H1 (cell line): ENCODE measurements at regions not wholly inside any gene's neighbourhood (a gene's known extent, or its start where the extent isn't known, plus 50 kb on each side); places are given as distances from the start of the nearest gene placed in this dataset.

Experiments
- CTCF ChIA-PET: fragments of 300-600 bp; sonication (Branson Sonifier 250); formaldehyde crosslinking; loops from one replicate; lab custom pipeline; 2021; ENCODE audit not compliant: partially characterized antibody; lab: Charles Lee
- POLR2A ChIA-PET: fragments of 300-600 bp; sonication (Branson Sonifier 250); formaldehyde crosslinking; loops from one replicate; lab custom pipeline; 2021; ENCODE audit warnings: inconsistent platforms; ENCODE audit not compliant: partially characterized antibody; lab: Charles Lee
- DNase-seq, 2 experiments: peaks; one replicate each; pipeline versions ENCODE4 v3.0.0 to v3.0.0-alpha.2; 2010 to 2022; ENCODE audit warnings: low spot score in 2 of 2, low read depth in 1 of 2, mixed read lengths in 1 of 2
- FAIRE-seq: peaks from 2 replicates; lab custom pipeline; 2011; peaks lifted over from hg19 to GRCh38; lab: Jason Lieb, UNC
- H2AFZ ChIP-seq: 2 replicates; pipeline ENCODE4 v1.8.1; 2012; ENCODE audit warnings: low read length, inconsistent platforms
- H2AK5ac ChIP-seq: 2 replicates; pipeline ENCODE4 v1.6.1; 2013; ENCODE audit warnings: low read depth, low read length
- H2BK120ac ChIP-seq: replicated peaks from 2 replicates; pipeline ENCODE3; 2013; ENCODE audit warnings: low read depth, low read length, inconsistent platforms
- H2BK12ac ChIP-seq: 2 replicates; pipeline ENCODE4 v1.6.1; 2013; ENCODE audit warnings: low read depth, low read length
- H2BK15ac ChIP-seq: 2 replicates; pipeline ENCODE4 v1.6.1; 2013; ENCODE audit warnings: low read length
- H2BK20ac ChIP-seq: 2 replicates; pipeline ENCODE4 v1.6.1; 2013; ENCODE audit warnings: low read length
- H2BK5ac ChIP-seq: 2 replicates; pipeline ENCODE4 v1.6.1; 2013; ENCODE audit warnings: low read depth, low read length
- H3K14ac ChIP-seq: 2 replicates; pipeline ENCODE4 v1.6.1; 2013; ENCODE audit warnings: inconsistent platforms; ENCODE audit not compliant: insufficient read length
- H3K18ac ChIP-seq: 2 replicates; pipeline ENCODE4 v1.6.1; 2013; ENCODE audit warnings: low read length; ENCODE audit errors: extremely low read depth
- H3K23ac ChIP-seq: 2 replicates; pipeline ENCODE4 v1.6.1; 2013; ENCODE audit warnings: inconsistent platforms; ENCODE audit not compliant: insufficient read length
- H3K23me2 ChIP-seq: 2 replicates; pipeline ENCODE4 v1.6.1; 2013; ENCODE audit warnings: low read depth, low read length
- H3K27ac ChIP-seq: 2 replicates; pipeline ENCODE4 v1.6.1; 2011; ENCODE audit warnings: low read depth, low read length, inconsistent platforms
- H3K27me3 ChIP-seq, 4 experiments: replicated peaks in 1 of 4; 1 replicate in 1 of 4; 2 replicates in 3 of 4; pipeline versions ENCODE4 v1.6.1 to v1.8.1; 2011 to 2013; ENCODE audit warnings: low read length in 3 of 4, mild to moderate bottlenecking in 3 of 4, inconsistent platforms in 2 of 4, mixed read lengths in 2 of 4, moderate library complexity in 1 of 4; ENCODE audit not compliant: control insufficient read depth in 3 of 4, insufficient read depth in 3 of 4; ENCODE audit errors: extremely low read depth in 1 of 4
- H3K36me3 ChIP-seq, 4 experiments: 2 replicates each; pipeline versions ENCODE4 v1.6.1 to v1.8.1; 2011 to 2013; ENCODE audit warnings: mild to moderate bottlenecking in 4 of 4, low read length in 3 of 4, moderate library complexity in 2 of 4, control low read depth in 1 of 4, inconsistent platforms in 1 of 4; ENCODE audit not compliant: insufficient read depth in 4 of 4, control insufficient read depth in 2 of 4
- H3K4ac ChIP-seq: replicated peaks from 2 replicates; pipeline ENCODE3; 2013; ENCODE audit warnings: low read length, low read depth, mixed read lengths, inconsistent platforms; ENCODE audit not compliant: insufficient read length
- H3K4me1 ChIP-seq, 4 experiments: replicated peaks in 1 of 4; 1 replicate in 1 of 4; 2 replicates in 3 of 4; pipeline versions ENCODE4 v1.6.1 to v1.8.1; 2011 to 2013; ENCODE audit warnings: low read length in 3 of 4, inconsistent platforms in 2 of 4, mixed read lengths in 1 of 4; ENCODE audit not compliant: insufficient read depth in 4 of 4, control insufficient read depth in 3 of 4
- H3K4me2 ChIP-seq, 2 experiments: 2 replicates each; pipeline versions ENCODE4 v1.6.1 to v1.8.1; 2011 to 2013; ENCODE audit warnings: low read depth in 2 of 2, low read length in 2 of 2, control low read depth in 1 of 2, inconsistent platforms in 1 of 2, mild to moderate bottlenecking in 1 of 2; ENCODE audit not compliant: insufficient read depth in 1 of 2
- H3K4me3 ChIP-seq, 4 experiments: fragments of 200-600, 300-600 bp in 1 of 4; sonication (generic), shearing (Covaris generic), sonication (Bioruptor Twin) in 1 of 4; 2 replicates each; pipeline versions ENCODE4 v1.5.1 to v1.8.1; 2011 to 2016; ENCODE audit warnings: low read length in 4 of 4, low read depth in 3 of 4, control low read depth in 2 of 4, inconsistent platforms in 2 of 4, mild to moderate bottlenecking in 2 of 4, mixed read lengths in 1 of 4, moderate library complexity in 1 of 4; ENCODE audit not compliant: insufficient read depth in 2 of 4; ENCODE audit errors: extremely low read depth in 1 of 4
- H3K56ac ChIP-seq: replicated peaks from 2 replicates; pipeline ENCODE3; 2013; ENCODE audit warnings: low read depth, mild to moderate bottlenecking, mixed read lengths, low read length, inconsistent platforms; ENCODE audit not compliant: insufficient read length
- H3K79me1 ChIP-seq: 2 replicates; pipeline ENCODE4 v1.6.1; 2013; ENCODE audit warnings: low read depth, low read length, control low read depth
- H3K79me2 ChIP-seq, 2 experiments: 2 replicates each; pipeline versions ENCODE4 v1.6.1 to v1.8.1; 2012 to 2013; ENCODE audit warnings: low read length in 2 of 2, mild to moderate bottlenecking in 2 of 2, inconsistent platforms in 1 of 2; ENCODE audit not compliant: insufficient read depth in 2 of 2, control insufficient read depth in 1 of 2
- H3K9ac ChIP-seq, 4 experiments: replicated peaks in 1 of 4; 1 replicate in 1 of 4; 2 replicates in 3 of 4; pipeline versions ENCODE4 v1.6.1 to v1.8.1; 2011 to 2013; ENCODE audit warnings: low read depth in 3 of 4, low read length in 3 of 4, control low read depth in 2 of 4, mild to moderate bottlenecking in 2 of 4, moderate library complexity in 2 of 4, inconsistent platforms in 1 of 4; ENCODE audit errors: extremely low read depth in 1 of 4
- H3K9me3 ChIP-seq, 2 experiments: 2 replicates each; pipeline versions ENCODE4 v1.6.1 to v1.8.1; 2012 to 2013; ENCODE audit warnings: mild to moderate bottlenecking in 2 of 2, moderate library complexity in 2 of 2, control low read depth in 1 of 2, inconsistent platforms in 1 of 2, low read depth in 1 of 2, low read length in 1 of 2, mixed read lengths in 1 of 2; ENCODE audit not compliant: insufficient read depth in 2 of 2
- H4K20me1 ChIP-seq, 2 experiments: replicated peaks in 1 of 2; 2 replicates each; pipeline versions ENCODE3 to v1.8.1; 2011 to 2013; ENCODE audit warnings: inconsistent platforms in 2 of 2, low read length in 2 of 2, mild to moderate bottlenecking in 1 of 2; ENCODE audit not compliant: insufficient read depth in 2 of 2, control insufficient read depth in 1 of 2
- H4K5ac ChIP-seq: 2 replicates; pipeline ENCODE4 v1.6.1; 2013; ENCODE audit warnings: low read length, low read depth, mixed read lengths, inconsistent platforms; ENCODE audit not compliant: insufficient read length
- H4K8ac ChIP-seq: 2 replicates; pipeline ENCODE4 v1.8.0; 2013; ENCODE audit warnings: mild to moderate bottlenecking, moderate library complexity, low read length, inconsistent platforms; ENCODE audit not compliant: insufficient read depth; ENCODE audit errors: extremely low read depth
- H4K91ac ChIP-seq: replicated peaks from 2 replicates; pipeline ENCODE3; 2013; ENCODE audit warnings: low read length, mixed read lengths, inconsistent platforms; ENCODE audit not compliant: insufficient read length
- ATF2 ChIP-seq: IDR thresholded peaks from 2 replicates; pipeline ENCODE4 v1.6.1; 2012; ENCODE audit warnings: low read length, inconsistent platforms
- BRCA1 ChIP-seq: IDR thresholded peaks from 2 replicates; pipeline ENCODE4 v1.6.1; 2012; ENCODE audit warnings: low read depth, low read length, improper control_type of control experiment
- CTBP2 ChIP-seq: IDR thresholded peaks from 2 replicates; pipeline ENCODE4 v1.7.0; 2011; ENCODE audit warnings: borderline replicate concordance, mild to moderate bottlenecking, moderate library complexity, mixed read lengths, low read length; ENCODE audit not compliant: insufficient read depth, insufficient read length
- EP300 ChIP-seq, 2 experiments: IDR thresholded peaks; 1 replicate in 1 of 2; 2 replicates in 1 of 2; pipeline ENCODE4 v1.6.1; 2011 to 2012; ENCODE audit warnings: low read depth in 2 of 2, low read length in 2 of 2, mild to moderate bottlenecking in 2 of 2, borderline replicate concordance in 1 of 2, inconsistent platforms in 1 of 2, moderate library complexity in 1 of 2
- MAFK ChIP-seq: IDR thresholded peaks from 2 replicates; pipeline ENCODE4 v1.6.1; 2012; ENCODE audit warnings: low read depth, mild to moderate bottlenecking, improper control_type of control experiment, low read length
- PHF8 ChIP-seq: fragments of 200-600 bp; sonication (generic); conservative IDR thresholded peaks from 2 replicates; pipeline ENCODE4 v1.7.1; 2012; ENCODE audit warnings: low read depth, mild to moderate bottlenecking, inconsistent platforms, low read length, moderate library complexity
- POLR2A ChIP-seq, 2 experiments: IDR thresholded peaks; 1 replicate in 1 of 2; 2 replicates in 1 of 2; pipeline ENCODE4 v1.6.1; 2011; ENCODE audit warnings: low read depth in 2 of 2, low read length in 2 of 2, mild to moderate bottlenecking in 2 of 2; ENCODE audit errors: control extremely low read depth in 1 of 2
- SAP30 ChIP-seq: fragments of 300-600 bp; sonication (generic); IDR thresholded peaks from 2 replicates; pipeline ENCODE4 v1.7.1; 2012; ENCODE audit warnings: low read length, moderate library complexity, mild to moderate bottlenecking, inconsistent platforms; ENCODE audit not compliant: insufficient read depth, insufficient replicate concordance
- SP1 ChIP-seq: IDR thresholded peaks from 2 replicates; pipeline ENCODE4 v1.6.1; 2011; ENCODE audit warnings: low read depth, low read length
- WGBS, 2 experiments: shearing (Covaris generic) in 1 of 2; methylation state at CpG; one replicate each; pipeline versions ENCODE4 v1.1.6 to v1.1.7; 2013 to 2015; ENCODE audit warnings: low lambda C conversion rate in 2 of 2, mixed read lengths in 2 of 2, inconsistent platforms in 1 of 2, low coverage in 1 of 2, missing lambda C conversion rate in 1 of 2; ENCODE audit not compliant: insufficient replicate concordance in 2 of 2, insufficient coverage in 1 of 2, insufficient read length in 1 of 2; ENCODE audit errors: extremely low coverage in 1 of 2, missing lambda C conversion rate in 1 of 2; 5-methylcytosine and 5-hydroxymethylcytosine counted together
- TF ChIP-seq, protein P1 (sequence below): IDR thresholded peaks from 2 replicates; pipeline ENCODE4 v1.6.1; 2011; ENCODE audit warnings: low read length, improper control_type of control experiment
- TF ChIP-seq, protein P2 (sequence below): IDR thresholded peaks from 2 replicates; pipeline ENCODE4 v1.6.1; 2012; ENCODE audit warnings: inconsistent platforms

DNA sequence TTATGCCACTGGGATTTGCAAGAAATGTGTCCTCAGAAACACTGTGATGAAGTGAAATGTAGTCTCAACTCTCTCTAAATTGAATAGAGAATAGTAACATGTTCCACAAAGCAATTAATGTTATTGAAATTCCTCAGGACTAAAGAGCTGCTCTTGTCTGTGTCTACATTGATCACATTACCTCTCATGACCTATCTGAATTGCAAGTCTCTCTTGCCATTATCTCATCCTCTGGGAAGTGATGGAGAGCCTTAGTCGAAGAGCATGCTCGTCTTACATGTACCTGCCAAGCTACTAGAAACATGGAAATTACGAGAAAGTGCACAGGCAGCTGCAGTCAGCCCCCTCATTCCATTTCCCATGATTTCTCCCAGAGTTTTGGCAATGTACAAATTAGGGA lies 561.1 kb upstream of the ZNF804A start:
- Histone ChIP-seq H2AK5ac (no peak overlapping the region), H3K4me3 (no peak overlapping the region), H3K4me1 (no peaks in the 10 kb centered on the region), H4K91ac (no peak overlapping the region), H4K20me1 (no peaks in the 10 kb centered on the region), H3K23me2 (no peaks in the 10 kb centered on the region), H3K27ac (no peak overlapping the region), H2BK12ac (no peak overlapping the region), H2AFZ (no peak overlapping the region), H3K14ac (no peak overlapping the region), H2BK20ac (no peak overlapping the region), H2BK5ac (no peak overlapping the region), H3K4me2 (no peak overlapping the region), H2BK15ac (no peak overlapping the region), H3K9me3 (no peaks in the 10 kb centered on the region), H3K79me2 (no peaks in the 10 kb centered on the region), H3K27me3 (no peaks in the 10 kb centered on the region), H3K18ac (no peak overlapping the region), H3K9ac (no peak overlapping the region), H3K79me1 (no peaks in the 10 kb centered on the region), H3K4ac (no peak overlapping the region), H4K8ac (no peak overlapping the region), H2BK120ac (no peak overlapping the region), H3K23ac (no peak overlapping the region), H4K5ac (no peak overlapping the region), H3K56ac (no peak overlapping the region), H3K36me3 (no peaks in the 10 kb centered on the region)
- no peak for FAIRE-seq
- DNase-seq, result no peak
- POLR2A ChIA-PET, result no interaction called here
- WGBS, 2 experiments, result 90% methylated on average over 3 of the region's 3 CpGs; no CpG with 5 or more reads in 1 of the 2 experiments
- CTCF ChIA-PET, result interaction anchor here (1.4 to 1.6 kb wide), 2 partner anchors 13 to 22 kb away, joined by 3 to 4 read pairs; no protein-coding TSS in a partner anchor
- no peak for TF ChIP-seq EP300 (IDR thresholded peaks at IDR 0.05; ENCODE audit: borderline replicate concordance in 1 of 2, low read depth in 2 of 2, low read length in 2 of 2)
- TF ChIP-seq, protein P1, sequence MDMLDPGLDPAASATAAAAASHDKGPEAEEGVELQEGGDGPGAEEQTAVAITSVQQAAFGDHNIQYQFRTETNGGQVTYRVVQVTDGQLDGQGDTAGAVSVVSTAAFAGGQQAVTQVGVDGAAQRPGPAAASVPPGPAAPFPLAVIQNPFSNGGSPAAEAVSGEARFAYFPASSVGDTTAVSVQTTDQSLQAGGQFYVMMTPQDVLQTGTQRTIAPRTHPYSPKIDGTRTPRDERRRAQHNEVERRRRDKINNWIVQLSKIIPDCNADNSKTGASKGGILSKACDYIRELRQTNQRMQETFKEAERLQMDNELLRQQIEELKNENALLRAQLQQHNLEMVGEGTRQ, result no peak
- no peak for TF ChIP-seq SP1
- no peak for TF ChIP-seq PHF8
- no peak for TF ChIP-seq POLR2A (IDR thresholded peaks at IDR 0.05; ENCODE audit: control extremely low read depth in 1 of 2, low read depth in 2 of 2, low read length in 2 of 2)
- TF ChIP-seq ATF2, result no peak
- no peak for TF ChIP-seq CTBP2
- TF ChIP-seq, protein P2, sequence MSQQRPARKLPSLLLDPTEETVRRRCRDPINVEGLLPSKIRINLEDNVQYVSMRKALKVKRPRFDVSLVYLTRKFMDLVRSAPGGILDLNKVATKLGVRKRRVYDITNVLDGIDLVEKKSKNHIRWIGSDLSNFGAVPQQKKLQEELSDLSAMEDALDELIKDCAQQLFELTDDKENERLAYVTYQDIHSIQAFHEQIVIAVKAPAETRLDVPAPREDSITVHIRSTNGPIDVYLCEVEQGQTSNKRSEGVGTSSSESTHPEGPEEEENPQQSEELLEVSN, result no peak
- no peak for TF ChIP-seq MAFK
- no peak for TF ChIP-seq BRCA1
- TF ChIP-seq SAP30, result no peak
